A673 (cell line): ENCODE measurements at regions not wholly inside any gene's neighbourhood (a gene's known extent, or its start where the extent isn't known, plus 50 kb on each side); places are given as distances from the start of the nearest gene placed in this dataset.

Experiments
- BruUV-seq: library from RNA; stranded (reverse); fragments of 400-500 nt; replicated peaks from 2 replicates; lab custom pipeline; 2021; lab: Mats Ljungman, UMichigan
- CTCF ChIA-PET: fragments of 300-600 bp; sonication (Branson Sonifier 250); formaldehyde crosslinking; loops from one replicate; lab custom pipeline; 2022; ENCODE audit warnings: antibody characterized with exemption; lab: Charles Lee
- POLR2A ChIA-PET: fragments of 300-600 bp; sonication (Branson Sonifier 250); formaldehyde crosslinking; loops from one replicate; lab custom pipeline; 2022; ENCODE audit warnings: antibody characterized with exemption; ENCODE audit not compliant: low non-redundant PET; lab: Charles Lee
- DNase-seq: peaks from one replicate; pipeline ENCODE4 v3.0.0-alpha.2; 2015; ENCODE audit warnings: low spot score
- H3K27ac ChIP-seq: fragments of 200-600 bp; sonication (generic); 2 replicates; pipeline ENCODE4 v1.5.1; 2016; ENCODE audit warnings: mixed run types, low read depth, mild to moderate bottlenecking, mixed read lengths, antibody characterized with exemption, low read length; ENCODE audit not compliant: poor library complexity, severe bottlenecking
- H3K27me3 ChIP-seq: fragments of 200-600 bp; sonication (generic); replicated peaks from 2 replicates; pipeline ENCODE4 v1.6.1; 2017; ENCODE audit warnings: mixed run types, low read depth, mild to moderate bottlenecking, mixed read lengths, antibody characterized with exemption, low read length; ENCODE audit not compliant: insufficient read depth, poor library complexity
- H3K36me3 ChIP-seq: fragments of 200-600 bp; sonication (generic); 2 replicates; pipeline ENCODE4 v1.6.1; 2016; ENCODE audit warnings: mixed run types, mild to moderate bottlenecking, mixed read lengths, antibody characterized with exemption, low read length; ENCODE audit not compliant: insufficient read depth, poor library complexity, severe bottlenecking
- H3K4me1 ChIP-seq: fragments of 200-600 bp; sonication (generic); 2 replicates; pipeline ENCODE4 v1.6.1; 2017; ENCODE audit warnings: mixed run types, mild to moderate bottlenecking, mixed read lengths, antibody characterized with exemption, low read length; ENCODE audit not compliant: insufficient read depth, poor library complexity, severe bottlenecking
- H3K4me3 ChIP-seq: fragments of 200-600 bp; sonication (generic); 2 replicates; pipeline ENCODE4 v1.5.1; 2016; ENCODE audit warnings: low read depth, mixed run types, mild to moderate bottlenecking, mixed read lengths, low read length; ENCODE audit not compliant: poor library complexity, severe bottlenecking
- H3K9me3 ChIP-seq: fragments of 200-600 bp; sonication (generic); 2 replicates; pipeline ENCODE4 v1.6.1; 2016; ENCODE audit warnings: mixed run types, low read depth, mild to moderate bottlenecking, mixed read lengths, antibody characterized with exemption, low read length; ENCODE audit not compliant: poor library complexity, severe bottlenecking
- EZH2 ChIP-seq: fragments of 200-600 bp; sonication (generic); IDR thresholded peaks from 2 replicates; pipeline ENCODE4 v1.6.1; 2017; ENCODE audit warnings: borderline replicate concordance, low read depth, mild to moderate bottlenecking, mixed read lengths, antibody characterized with exemption, low read length; ENCODE audit not compliant: poor library complexity, severe bottlenecking
- intact Hi-C: fragments of 100-400 bp; cut with micrococcal nuclease; formaldehyde crosslinking; loops from one replicate; pipeline ENCODE4 v1.10.0; 2022; ENCODE audit not compliant: unreplicated experiment
- TF ChIP-seq, protein P1 (sequence below): fragments of 300-800, 200-600 bp; sonication (generic); conservative IDR thresholded peaks from 2 replicates; pipeline ENCODE4 v1.5.1; 2017; ENCODE audit warnings: low read depth, mild to moderate bottlenecking, antibody characterized with exemption, low read length, moderate library complexity, mixed read lengths

DNA sequence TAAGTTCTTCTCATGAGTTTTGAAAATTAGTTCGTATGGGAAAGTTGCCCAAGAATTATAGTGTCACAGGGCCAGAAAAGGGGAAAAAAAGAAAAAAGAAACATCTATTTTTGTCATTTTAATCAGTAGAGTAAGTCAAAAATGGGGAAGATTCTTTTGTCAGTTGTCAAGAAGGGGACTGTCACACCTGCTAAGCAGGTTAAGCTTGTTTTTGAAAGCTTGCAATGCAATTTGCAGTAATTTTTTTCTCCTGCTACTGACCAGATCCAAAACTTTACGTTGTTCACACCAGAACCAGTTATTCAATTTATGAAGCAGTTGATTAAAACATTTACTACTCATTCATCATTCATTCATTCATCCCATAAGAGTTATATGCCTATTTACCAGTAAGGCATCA is 171.4 kb downstream of the SOX4 start:
- no peaks in the 10 kb centered on the region for H3K36me3 ChIP-seq
- no peaks in the 10 kb centered on the region for H3K27me3 ChIP-seq
- ChIA-PET CTCF (no interaction called here), POLR2A (no interaction called here)
- H3K4me3 ChIP-seq = no peak overlapping the region
- no peak for DNase-seq
- intact Hi-C loops = no loop called here
- no TSS peak for BruUV-seq
- no peak for TF ChIP-seq EZH2
- TF ChIP-seq, protein P1, sequence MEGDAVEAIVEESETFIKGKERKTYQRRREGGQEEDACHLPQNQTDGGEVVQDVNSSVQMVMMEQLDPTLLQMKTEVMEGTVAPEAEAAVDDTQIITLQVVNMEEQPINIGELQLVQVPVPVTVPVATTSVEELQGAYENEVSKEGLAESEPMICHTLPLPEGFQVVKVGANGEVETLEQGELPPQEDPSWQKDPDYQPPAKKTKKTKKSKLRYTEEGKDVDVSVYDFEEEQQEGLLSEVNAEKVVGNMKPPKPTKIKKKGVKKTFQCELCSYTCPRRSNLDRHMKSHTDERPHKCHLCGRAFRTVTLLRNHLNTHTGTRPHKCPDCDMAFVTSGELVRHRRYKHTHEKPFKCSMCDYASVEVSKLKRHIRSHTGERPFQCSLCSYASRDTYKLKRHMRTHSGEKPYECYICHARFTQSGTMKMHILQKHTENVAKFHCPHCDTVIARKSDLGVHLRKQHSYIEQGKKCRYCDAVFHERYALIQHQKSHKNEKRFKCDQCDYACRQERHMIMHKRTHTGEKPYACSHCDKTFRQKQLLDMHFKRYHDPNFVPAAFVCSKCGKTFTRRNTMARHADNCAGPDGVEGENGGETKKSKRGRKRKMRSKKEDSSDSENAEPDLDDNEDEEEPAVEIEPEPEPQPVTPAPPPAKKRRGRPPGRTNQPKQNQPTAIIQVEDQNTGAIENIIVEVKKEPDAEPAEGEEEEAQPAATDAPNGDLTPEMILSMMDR = no peak
- H3K9me3 ChIP-seq = no peaks in the 10 kb centered on the region
- H3K4me1 ChIP-seq = peaks cover 21% of the 10 kb centered on the region
- H3K27ac ChIP-seq = no peak overlapping the region

DNA sequence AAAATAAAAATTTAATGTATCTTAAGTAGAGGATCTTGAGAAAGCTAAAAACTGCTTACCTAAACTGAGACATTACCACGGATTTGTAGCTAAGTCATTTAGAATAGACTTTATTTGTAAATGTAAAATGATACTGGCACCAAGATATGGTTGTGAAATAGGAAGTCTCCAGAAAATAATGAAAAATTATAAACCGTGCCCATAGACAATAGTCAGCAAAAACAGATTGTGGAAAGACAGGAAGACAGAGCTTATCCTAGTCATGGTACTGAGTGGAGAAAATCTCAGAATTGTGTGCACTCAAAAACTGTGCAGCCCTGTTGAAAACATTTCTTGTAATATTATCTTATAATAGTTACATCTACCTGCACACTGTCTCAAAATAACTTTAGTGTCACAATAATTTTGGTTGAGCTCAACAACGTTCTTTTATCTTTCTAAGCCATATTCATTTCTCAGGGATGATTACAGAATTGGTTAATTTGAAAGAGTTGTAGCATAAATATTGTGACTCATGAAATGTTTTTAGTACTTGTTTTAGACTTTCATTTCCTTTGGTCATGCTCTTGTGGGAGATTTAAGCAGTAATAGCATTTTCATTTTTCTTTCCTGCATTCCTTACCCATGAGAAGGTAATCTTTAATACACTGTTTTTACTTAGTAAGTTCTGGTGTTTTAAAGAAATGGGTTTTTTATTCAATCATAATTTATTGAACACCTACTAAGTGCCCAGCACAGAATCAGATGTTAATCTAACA is 174.5 kb downstream of the SOX4 start:
- no peak for TF ChIP-seq EZH2
- TF ChIP-seq, protein P1 = no peak
- CTCF ChIA-PET = no interaction called here
- POLR2A ChIA-PET = no interaction called here
- DNase-seq = peak; percentile 60
- no TSS peak for BruUV-seq
- H3K27me3 ChIP-seq = no peaks in the 10 kb centered on the region
- H3K9me3 ChIP-seq = no peaks in the 10 kb centered on the region
- H3K27ac ChIP-seq = peak overlapping the region; percentile 49
- H3K4me3 ChIP-seq = no peak overlapping the region
- intact Hi-C loops = no loop called here
- H3K36me3 ChIP-seq = no peaks in the 10 kb centered on the region
- H3K4me1 ChIP-seq = peaks cover 49% of the 10 kb centered on the region

DNA sequence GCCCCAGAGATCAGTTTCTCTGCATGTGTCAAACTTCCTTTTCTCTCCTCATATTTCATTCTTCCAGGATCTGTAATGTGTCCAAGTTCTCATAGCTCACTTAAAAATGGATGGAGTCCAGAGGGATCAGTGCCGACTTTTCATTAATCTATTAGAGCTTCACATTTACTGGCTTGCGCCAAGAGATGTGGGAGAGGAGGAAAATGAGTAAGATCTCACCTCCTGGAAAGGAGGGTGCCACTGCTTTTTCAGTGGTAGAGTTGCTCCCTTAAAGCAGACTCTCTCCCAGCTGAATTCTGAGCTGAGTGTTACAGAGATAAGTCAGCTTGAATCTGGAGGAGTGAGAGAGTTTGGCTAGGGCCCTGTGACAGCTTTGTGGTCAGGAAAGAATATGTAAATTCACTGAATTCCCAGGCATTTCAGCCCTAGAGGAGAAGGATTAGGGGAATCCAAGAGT is 175.9 kb downstream of the SOX4 start:
- peak; percentile 65 for DNase-seq
- Histone ChIP-seq H3K4me3 (no peak overlapping the region), H3K4me1 (peaks cover 53% of the 10 kb centered on the region), H3K9me3 (no peaks in the 10 kb centered on the region), H3K36me3 (no peaks in the 10 kb centered on the region), H3K27me3 (no peaks in the 10 kb centered on the region), H3K27ac (peak overlapping the region; percentile 31)
- TF ChIP-seq EZH2 = no peak
- TF ChIP-seq, protein P1 = no peak
- POLR2A ChIA-PET = interaction anchor here (0.5 kb wide), 1 partner anchor 748 kb away, joined by 4 read pairs; no protein-coding TSS in a partner anchor
- CTCF ChIA-PET = no interaction called here
- intact Hi-C loops = no loop called here
- no TSS peak for BruUV-seq
